ENCODE measurements at regions not wholly inside any gene's neighbourhood (a gene's known extent, or its start where the extent isn't known, plus 50 kb on each side); places are given as distances from the start of the nearest gene placed in this dataset.
"Not testable (repeated sequence)": the region's sequence is repeated elsewhere in the genome, so short reads cannot be mapped to it uniquely, and the experiment has no call there.

DNA sequence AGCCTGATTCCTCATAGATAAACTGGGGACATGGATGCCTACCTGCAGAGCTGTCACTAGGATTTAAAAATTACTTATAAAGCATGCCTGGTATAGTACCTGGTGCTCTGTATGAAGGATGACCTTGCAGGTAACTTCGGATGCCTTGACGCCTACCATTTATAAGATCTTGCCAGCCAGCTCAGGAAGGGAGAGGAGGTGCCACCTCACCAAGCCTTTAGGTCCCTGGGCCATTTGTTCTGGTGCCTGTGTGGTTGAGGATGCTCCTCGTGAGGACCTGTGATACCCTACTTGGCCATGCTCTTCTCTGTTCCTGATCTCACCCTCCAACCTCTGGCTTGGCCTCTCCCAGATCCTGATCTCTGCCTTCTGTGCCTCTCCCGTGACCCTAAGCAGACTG lies 85.2 kb downstream of the FDX1 start:
- intact Hi-C loops (cut with DNase I): no loop called here
- Histone ChIP-seq H3K4me3 (no peak overlapping the region), H3K27ac (no peak overlapping the region), H3K36me3 (no peaks in the 10 kb centered on the region), H3K27me3 (no peaks in the 10 kb centered on the region), H3K9me3 (no peaks in the 10 kb centered on the region), H3K4me1 (peaks cover 0 to 16% (median 0%) of the 10 kb centered on the region in 3 donors)
- no peak for TF ChIP-seq POLR2A (IDR thresholded peaks at IDR 0.05)
- TF ChIP-seq, protein P1, sequence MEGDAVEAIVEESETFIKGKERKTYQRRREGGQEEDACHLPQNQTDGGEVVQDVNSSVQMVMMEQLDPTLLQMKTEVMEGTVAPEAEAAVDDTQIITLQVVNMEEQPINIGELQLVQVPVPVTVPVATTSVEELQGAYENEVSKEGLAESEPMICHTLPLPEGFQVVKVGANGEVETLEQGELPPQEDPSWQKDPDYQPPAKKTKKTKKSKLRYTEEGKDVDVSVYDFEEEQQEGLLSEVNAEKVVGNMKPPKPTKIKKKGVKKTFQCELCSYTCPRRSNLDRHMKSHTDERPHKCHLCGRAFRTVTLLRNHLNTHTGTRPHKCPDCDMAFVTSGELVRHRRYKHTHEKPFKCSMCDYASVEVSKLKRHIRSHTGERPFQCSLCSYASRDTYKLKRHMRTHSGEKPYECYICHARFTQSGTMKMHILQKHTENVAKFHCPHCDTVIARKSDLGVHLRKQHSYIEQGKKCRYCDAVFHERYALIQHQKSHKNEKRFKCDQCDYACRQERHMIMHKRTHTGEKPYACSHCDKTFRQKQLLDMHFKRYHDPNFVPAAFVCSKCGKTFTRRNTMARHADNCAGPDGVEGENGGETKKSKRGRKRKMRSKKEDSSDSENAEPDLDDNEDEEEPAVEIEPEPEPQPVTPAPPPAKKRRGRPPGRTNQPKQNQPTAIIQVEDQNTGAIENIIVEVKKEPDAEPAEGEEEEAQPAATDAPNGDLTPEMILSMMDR (IDR thresholded peaks at IDR 0.05): no peak
- 83 to 89% methylated on average over 2 to 4 of the region's 4 CpGs for WGBS, 2 donors
- no peak for DNase-seq

DNA sequence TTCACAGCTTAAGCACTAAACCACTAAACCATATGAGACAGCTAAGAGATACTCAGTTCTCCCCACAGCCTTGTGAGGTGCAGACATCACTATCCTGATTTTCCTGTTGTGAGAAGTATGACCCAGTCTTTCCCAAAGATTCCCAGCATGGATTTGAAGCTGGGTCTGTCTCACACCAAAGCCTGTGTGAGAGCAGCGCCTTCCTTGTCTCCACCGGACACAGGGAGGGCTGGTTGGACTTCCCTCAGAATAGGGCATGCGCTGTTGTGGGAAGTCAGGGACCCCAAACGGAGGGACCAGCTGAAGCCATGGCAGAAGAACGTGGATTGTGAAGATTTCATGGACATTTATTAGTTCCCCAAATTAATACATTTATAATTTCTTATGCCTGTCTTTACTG lies 87.6 kb downstream of the FDX1 start:
- H3K9me3 ChIP-seq; H3K27ac ChIP-seq; intact Hi-C loops (cut with DNase I); H3K4me3 ChIP-seq; H3K27me3 ChIP-seq; H3K36me3 ChIP-seq; DNase-seq: not testable (repeated sequence)
- H3K4me1 ChIP-seq: peaks cover 0 to 16% (median 0%) of the 10 kb centered on the region in 3 donors
- WGBS, 2 donors: 93 to 95% methylated on average over 3 to 5 of the region's 5 CpGs

DNA sequence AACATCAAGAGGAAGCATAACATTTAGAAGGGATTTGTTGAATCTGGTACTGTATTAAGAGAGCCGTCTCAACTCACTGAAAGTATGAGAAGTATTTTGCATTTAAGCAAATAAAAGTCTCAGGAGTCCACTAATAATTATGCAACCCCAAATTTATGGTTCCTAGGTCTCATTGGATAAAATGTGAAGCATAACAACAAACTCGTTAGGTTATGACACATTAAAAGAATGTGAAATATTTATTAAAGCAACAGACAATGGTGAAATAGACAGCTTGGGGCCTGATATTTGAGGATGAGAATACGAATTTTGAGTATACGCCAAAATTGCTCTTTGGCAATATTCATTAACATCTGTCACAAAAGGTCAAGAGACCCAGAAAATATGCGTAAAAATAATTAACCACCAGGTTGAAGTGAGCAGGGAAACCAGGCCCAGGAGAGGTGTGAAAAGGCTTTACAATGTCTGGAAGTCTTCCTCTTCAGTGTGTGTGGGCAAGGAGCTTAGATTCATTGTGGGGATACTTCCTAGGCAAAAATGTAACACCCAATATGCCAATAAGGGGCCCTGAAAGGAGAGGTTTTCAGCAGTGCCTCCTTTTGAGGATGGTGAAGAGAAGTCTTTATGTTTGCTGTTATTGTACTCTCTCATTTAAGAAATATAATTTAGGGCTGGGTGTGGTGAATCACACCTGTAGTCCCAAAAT lies 89.2 kb downstream of the FDX1 start:
- no peak for DNase-seq
- no peak overlapping the region for H3K27ac ChIP-seq
- WGBS, 2 donors: 56 to 60% methylated on average over 5 of the region's 5 CpGs

DNA sequence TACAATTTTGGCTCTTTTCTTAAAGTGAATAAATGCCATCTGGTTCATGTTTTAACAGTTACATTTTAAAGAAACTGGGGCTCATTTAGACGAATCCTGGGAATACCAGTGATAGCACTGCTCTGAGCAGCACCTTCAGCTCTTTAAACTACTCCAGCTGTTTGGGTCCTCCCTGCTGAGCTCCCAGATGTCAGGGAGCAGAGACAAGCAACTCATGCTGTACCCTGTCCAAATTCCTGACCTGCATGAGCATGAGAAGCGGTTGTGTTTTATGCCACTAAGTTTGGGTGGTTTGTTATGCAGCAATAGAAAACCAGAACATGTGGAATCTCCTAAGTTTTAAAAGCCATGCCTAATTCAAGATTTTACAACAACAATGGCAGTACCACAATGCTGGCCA lies 90.0 kb downstream of the FDX1 start:
- no peaks in the 10 kb centered on the region for H3K4me1 ChIP-seq
- H3K27ac ChIP-seq: no peak overlapping the region
- DNase-seq: no peak
- H3K27me3 ChIP-seq: no peaks in the 10 kb centered on the region
- WGBS, 2 donors: 69 to 71% methylated on average over 2 of the region's 2 CpGs
- intact Hi-C loops (cut with DNase I): no loop called here
- no peak overlapping the region for H3K4me3 ChIP-seq
- TF ChIP-seq, protein P1 (IDR thresholded peaks at IDR 0.05): no peak
- no peak for TF ChIP-seq POLR2A (IDR thresholded peaks at IDR 0.05)
- H3K9me3 ChIP-seq: no peaks in the 10 kb centered on the region
- H3K36me3 ChIP-seq: no peaks in the 10 kb centered on the region

More for the DNA sequence above, 89.2 kb downstream of the FDX1 start:
- no peaks in the 10 kb centered on the region for H3K36me3 ChIP-seq
- intact Hi-C loops (cut with DNase I): no loop called here
- no peaks in the 10 kb centered on the region for H3K27me3 ChIP-seq
- no peak overlapping the region for H3K4me3 ChIP-seq
- no peaks in the 10 kb centered on the region for H3K9me3 ChIP-seq
- H3K4me1 ChIP-seq: peaks cover 0 to 4% (median 0%) of the 10 kb centered on the region in 3 donors
- TF ChIP-seq, protein P1 (IDR thresholded peaks at IDR 0.05): no peak
- TF ChIP-seq POLR2A (IDR thresholded peaks at IDR 0.05): no peak

DNA sequence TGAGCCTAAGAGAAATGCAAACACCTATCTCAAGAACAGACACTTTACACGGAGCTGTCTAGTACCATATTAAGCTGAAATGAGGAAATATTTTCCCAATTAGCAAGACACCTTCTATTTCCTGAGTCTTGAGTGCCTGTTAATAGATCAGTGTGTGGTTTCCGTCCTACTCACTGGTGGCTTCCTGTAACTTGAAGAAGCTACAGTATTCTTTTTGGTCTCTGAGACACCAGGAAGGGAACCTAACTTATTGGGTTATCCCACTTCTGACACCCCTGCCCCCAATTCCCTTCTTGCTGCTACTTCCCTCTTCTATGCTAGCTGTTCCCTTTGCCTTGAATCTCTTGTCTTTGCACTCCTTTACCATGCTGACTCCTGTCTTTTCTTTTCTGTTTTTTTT lies 92.7 kb downstream of the FDX1 start:
- 47 to 74% methylated on average over 2 of the region's 2 CpGs for WGBS, 2 donors
- intact Hi-C loops (cut with DNase I): no loop called here

More for the DNA sequence above, 92.7 kb downstream of the FDX1 start:
- Histone ChIP-seq H3K4me3 (no peak overlapping the region), H3K36me3 (no peaks in the 10 kb centered on the region), H3K9me3 (no peaks in the 10 kb centered on the region), H3K4me1 (peaks cover 5 to 16% (median 7%) of the 10 kb centered on the region in 3 donors), H3K27ac (no peak overlapping the region), H3K27me3 (no peaks in the 10 kb centered on the region)
- TF ChIP-seq, protein P1 (IDR thresholded peaks at IDR 0.05): no peak
- no peak for TF ChIP-seq POLR2A (IDR thresholded peaks at IDR 0.05)
- no peak for DNase-seq
